ENCODE measurements at regions not wholly inside any gene's neighbourhood (a gene's known extent, or its start where the extent isn't known, plus 50 kb on each side); places are given as distances from the start of the nearest gene placed in this dataset.
A peak's percentile ranks its signal among the peaks of the same experiment; 100 is the strongest.

- no peak for DNase-seq
Measured at GRCh38 chr10:29924436-29924835, 134.9 kb downstream of the JCAD start.

GRCh38 chr10:29923416-29923965, 135.9 kb downstream of the JCAD start:
- no peak for DNase-seq

GRCh38 chr10:29922892-29923291, 136.5 kb downstream of the JCAD start:
- no peak for DNase-seq

GRCh38 chr10:29922226-29922625, 137.2 kb downstream of the JCAD start:
- DNase-seq, result no peak

- no peak for DNase-seq
Measured at GRCh38 chr10:29921071-29921446, 138.3 kb downstream of the JCAD start.

GRCh38 chr10:29920408-29921070, 138.8 kb downstream of the JCAD start:
- no peak for DNase-seq

- no peak for DNase-seq
Measured at GRCh38 chr10:29918623-29919400, 140.6 kb downstream of the JCAD start.

GRCh38 chr10:29917311-29917710, 142.1 kb downstream of the JCAD start:
- no peak for DNase-seq

- peak; percentile 8 for DNase-seq
Measured at GRCh38 chr10:29916669-29917068, 142.7 kb downstream of the JCAD start.

GRCh38 chr10:29914986-29915785, 144.2 kb downstream of the JCAD start:
- peak; percentile 9 for DNase-seq

- DNase-seq, result no peak
Measured at GRCh38 chr10:29908962-29909361, 150.4 kb downstream of the JCAD start.

GRCh38 chr10:29900865-29901264, 158.5 kb downstream of the JCAD start:
- no peak for DNase-seq

GRCh38 chr10:29897999-29898716, 161.2 kb downstream of the JCAD start:
- DNase-seq, result no peak

- no peak for DNase-seq
Measured at GRCh38 chr10:29897430-29897829, 162.0 kb downstream of the JCAD start.

- DNase-seq, result no peak
Measured at GRCh38 chr10:29896053-29896452, 163.3 kb downstream of the JCAD start.

- DNase-seq, result no peak
Measured at GRCh38 chr10:29895456-29895855, 163.9 kb downstream of the JCAD start.

GRCh38 chr10:29888321-29888720, 171.1 kb downstream of the JCAD start:
- DNase-seq, result no peak

- no peak for DNase-seq
Measured at GRCh38 chr10:29886299-29886698, 173.1 kb downstream of the JCAD start.

GRCh38 chr10:29883231-29883630, 176.2 kb downstream of the JCAD start:
- no peak for DNase-seq

GRCh38 chr10:29882766-29883165, 176.6 kb downstream of the JCAD start:
- no peak for DNase-seq

- no peak for DNase-seq
Measured at GRCh38 chr10:29881811-29882210, 177.6 kb downstream of the JCAD start.

GRCh38 chr10:29881336-29881771, 178.0 kb downstream of the JCAD start:
- DNase-seq, result no peak

GRCh38 chr10:29880856-29881255, 178.5 kb downstream of the JCAD start:
- no peak for DNase-seq

Measured in NCI-H446 treated with DMSO at 0.1 percent for 48 hours (cell line).